Dermis microvascular lymphatic vessel endothelial cell (primary cell): ENCODE measurements at regions not wholly inside any gene's neighbourhood (a gene's known extent, or its start where the extent isn't known, plus 50 kb on each side); places are given as distances from the start of the nearest gene placed in this dataset.
A peak's percentile ranks its signal among the peaks of the same experiment; 100 is the strongest.
"Not testable (repeated sequence)": the region's sequence is repeated elsewhere in the genome, so short reads cannot be mapped to it uniquely, and the experiment has no call there.

Experiments
- DNase-seq, 2 donors: peaks; one replicate each; pipeline versions ENCODE4 v3.0.0 to v3.0.0-alpha.2; 2010; ENCODE audit warnings: low read depth in 2 of 2

DNA sequence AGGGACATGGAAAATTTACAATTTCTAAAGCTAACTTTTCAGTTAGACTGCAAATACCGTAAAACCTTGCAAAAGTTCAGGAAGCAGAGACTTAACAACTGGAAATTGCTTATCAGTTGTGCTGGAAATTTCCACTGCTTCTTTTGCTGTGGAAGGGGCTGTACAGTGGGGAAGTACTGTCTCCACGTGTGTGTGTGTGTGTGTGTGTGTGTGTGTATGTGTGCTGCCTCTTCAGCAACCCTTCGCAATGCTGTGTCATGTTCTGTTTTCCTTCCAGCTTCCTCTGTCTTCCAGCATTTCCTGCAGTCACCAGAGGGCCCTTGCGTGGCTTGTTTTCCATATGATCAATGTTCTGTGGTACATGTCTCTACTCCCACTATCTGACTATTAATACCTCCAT is 87.5 kb upstream of the RANBP3L start:
- DNase-seq: peak in 1 of 2 donors; percentile 10

DNA sequence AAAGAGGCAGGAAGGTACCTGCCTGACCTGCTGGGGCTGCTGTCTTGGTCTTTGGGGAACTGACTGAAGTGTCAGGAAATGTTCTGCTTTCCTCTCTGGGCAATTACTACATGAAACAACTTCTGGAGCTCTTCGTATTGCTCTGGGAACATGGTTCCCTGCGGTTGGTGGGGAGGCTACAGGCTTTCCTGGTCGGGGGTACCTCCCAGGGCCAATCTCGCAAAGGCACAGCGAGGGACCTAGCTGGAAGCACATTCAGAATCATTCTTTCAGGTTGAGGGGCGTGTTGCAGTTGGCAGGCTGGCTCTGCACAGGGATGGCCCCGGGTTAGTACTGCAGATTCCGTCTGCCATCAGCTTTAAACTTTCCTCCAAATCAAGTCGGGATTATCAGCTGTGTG is 88.9 kb upstream of the RANBP3L start:
- no peak for DNase-seq

DNA sequence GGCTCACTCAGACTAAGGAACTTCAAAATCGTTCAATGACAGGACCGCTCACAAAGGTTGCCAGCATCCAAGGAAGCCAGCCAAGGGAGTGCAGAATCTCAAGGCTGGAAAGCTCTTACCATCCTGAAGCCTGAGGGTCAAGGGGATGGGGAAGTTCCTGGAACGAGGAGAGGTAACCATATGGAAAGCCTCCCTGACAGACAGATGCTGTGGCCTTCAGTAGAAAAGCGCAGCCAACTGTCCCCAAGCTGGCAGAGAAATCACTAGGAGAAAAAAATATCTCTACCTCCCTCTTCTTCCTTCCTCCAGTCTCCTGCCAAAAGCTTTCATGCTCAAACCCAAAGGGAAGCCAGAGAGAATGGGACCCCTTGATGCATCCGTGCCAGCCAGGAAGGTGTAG is 90.5 kb upstream of the RANBP3L start:
- no peak for DNase-seq

DNA sequence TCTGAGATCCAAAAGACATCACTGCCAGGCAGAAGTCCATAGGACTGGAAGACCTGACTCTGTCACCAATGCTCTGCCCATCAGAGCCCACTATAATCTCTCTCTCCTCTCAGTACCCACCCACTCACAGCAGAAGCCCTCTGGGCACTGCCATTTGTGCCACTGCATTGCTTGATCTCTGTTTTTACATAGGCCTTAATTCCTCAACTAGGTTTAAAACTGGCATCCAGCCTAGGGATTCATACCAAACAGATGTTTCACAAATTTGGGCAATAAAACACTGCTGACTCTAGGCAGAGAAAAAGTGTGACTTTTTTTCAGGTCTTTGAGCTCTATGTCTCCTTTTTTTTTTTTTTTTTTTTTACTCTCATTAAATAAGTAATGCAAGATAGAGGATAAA is 91.1 kb upstream of the RANBP3L start:
- DNase-seq: no peak

DNA sequence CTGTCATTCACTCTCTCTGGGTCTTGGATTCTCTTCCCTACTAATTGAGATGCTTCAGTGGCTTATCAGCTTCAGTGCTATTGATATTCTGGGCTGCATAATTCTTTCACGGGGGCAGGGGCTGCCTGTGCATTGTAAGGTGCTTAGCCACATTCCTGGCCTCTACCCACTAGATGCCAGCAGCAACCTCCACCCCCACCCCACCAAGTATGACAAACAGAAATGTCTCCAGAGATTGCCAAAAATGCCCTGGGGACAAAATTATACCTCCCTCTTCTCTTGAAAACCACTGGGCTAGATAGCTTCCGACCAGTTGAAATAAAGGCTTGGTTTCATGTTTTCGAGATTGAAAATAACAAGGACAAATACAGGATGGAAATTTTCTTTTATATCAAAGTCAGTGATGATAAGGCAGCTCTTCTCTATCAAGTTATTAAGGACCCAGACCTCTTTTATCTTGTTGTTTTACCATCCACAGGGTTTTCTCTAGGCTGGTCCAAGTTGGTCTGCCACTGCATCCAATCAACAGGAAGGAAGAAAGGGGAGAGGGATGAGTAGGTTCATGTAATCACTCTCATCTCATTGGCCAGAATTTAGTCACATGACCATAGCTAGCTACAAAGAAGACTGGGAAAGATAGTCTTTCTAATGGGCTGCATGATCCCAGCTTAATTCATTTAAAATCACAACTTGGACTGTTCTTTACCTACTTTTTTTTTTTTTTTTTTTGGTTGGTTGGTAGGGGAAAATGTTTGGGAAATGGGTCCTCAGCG is 92.1 kb upstream of the RANBP3L start:
- no peak for DNase-seq

- no peak for DNase-seq
These were observed 93.6 kb upstream of the RANBP3L start for GRCh38 chr5:36395260-36395659.

- not testable (repeated sequence) for DNase-seq
These were observed 94.2 kb upstream of the RANBP3L start for GRCh38 chr5:36395947-36396346.

DNA sequence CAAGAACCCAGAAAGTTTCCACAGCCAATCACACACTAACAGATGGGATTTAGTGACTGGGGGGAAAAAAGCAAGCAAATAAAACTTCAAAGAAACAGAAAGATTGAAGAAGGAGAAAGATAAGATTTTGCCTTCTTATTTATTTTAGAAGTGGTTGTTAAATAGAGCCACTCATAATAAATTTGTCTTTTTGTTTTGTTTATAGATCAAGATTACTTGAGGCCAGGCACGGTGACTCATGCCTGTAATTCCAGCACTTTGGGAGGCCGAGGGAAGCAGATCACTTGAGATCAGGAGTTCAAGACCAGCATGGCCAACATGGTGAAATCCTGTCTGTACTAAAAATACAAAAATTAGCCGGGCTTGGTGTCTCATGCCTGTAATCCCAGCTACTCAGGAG is 94.9 kb upstream of the RANBP3L start:
- no peak for DNase-seq

DNA sequence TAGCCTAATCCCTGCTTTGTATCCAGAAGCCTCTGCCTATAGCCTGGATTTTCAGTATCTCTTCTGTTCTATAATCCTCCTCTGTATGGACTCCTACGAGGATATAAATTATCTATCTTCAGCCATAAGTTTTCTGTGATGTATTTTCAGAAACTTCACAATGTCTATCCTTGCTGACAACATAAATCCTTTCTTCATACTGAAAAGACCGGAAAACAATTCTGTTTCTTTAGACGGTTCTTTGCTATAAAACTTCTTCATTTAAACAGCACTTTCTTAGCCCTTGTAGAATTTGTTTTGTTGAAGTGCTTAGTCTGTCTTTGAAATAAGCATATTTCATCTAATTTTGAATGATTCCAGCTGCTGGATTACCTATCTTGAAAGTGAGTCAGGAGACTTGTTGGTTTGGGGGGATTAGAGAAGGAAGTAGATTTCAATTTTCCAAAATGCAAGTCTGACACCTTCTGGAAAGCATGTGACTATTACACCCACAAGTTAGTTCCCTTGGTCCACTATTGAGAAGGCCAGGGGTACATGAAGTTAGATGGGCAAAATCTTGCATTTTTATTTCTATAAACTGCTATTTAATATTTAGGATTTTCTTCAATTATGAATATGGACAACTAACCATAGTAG is 96.3 kb upstream of the RANBP3L start:
- peak in 1 of 2 donors; percentile 25 for DNase-seq

DNA sequence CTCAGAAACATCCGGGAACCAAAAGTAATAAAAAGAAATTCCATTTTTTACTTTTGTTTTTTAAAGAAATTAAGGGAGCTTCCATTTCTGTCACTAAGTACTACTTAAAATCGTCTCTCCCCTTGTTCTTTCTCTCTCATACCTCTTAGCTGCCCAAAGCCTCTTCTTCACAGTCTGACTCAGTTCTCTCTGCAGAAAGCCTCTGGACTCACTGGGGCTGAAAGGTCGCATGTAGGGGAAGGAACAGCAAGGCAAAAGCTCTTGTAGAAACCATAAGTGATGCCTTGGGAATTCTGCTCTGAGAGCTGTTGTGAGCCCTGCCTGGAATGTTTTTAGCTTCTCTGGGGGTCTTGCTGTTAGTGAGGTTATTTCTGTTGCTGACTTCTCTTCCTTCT is 100.8 kb upstream of the RANBP3L start:
- DNase-seq: no peak

GRCh38 chr5:36403632-36404311 is 102.1 kb upstream of the RANBP3L start:
- DNase-seq: no peak

- no peak for DNase-seq
These were observed 104.3 kb upstream of the RANBP3L start for GRCh38 chr5:36406023-36406422.

- DNase-seq: no peak
These were observed 105.7 kb upstream of the RANBP3L start for GRCh38 chr5:36407396-36407795.

DNA sequence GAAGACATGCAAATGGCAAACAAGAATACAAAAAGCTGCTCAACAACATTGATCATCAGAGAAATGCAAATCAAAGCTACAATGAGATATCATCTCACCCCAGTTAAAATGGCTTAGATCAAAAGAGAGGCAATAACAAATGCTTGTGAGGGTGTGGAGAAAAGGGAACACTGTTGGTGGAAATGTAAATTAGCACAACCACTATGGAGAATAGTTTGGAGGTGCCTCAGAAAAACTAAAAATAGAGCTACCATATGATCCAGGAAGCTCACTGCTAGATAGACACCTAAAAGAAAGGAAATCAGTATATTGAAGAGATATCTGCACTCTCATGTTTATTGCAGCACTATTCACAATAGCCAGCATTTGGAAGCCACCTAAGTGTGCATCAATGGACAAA is 108.0 kb upstream of the RANBP3L start:
- DNase-seq: not testable (repeated sequence)

GRCh38 chr5:36410672-36411071 is 109.0 kb upstream of the RANBP3L start:
- DNase-seq: not testable (repeated sequence)

DNA sequence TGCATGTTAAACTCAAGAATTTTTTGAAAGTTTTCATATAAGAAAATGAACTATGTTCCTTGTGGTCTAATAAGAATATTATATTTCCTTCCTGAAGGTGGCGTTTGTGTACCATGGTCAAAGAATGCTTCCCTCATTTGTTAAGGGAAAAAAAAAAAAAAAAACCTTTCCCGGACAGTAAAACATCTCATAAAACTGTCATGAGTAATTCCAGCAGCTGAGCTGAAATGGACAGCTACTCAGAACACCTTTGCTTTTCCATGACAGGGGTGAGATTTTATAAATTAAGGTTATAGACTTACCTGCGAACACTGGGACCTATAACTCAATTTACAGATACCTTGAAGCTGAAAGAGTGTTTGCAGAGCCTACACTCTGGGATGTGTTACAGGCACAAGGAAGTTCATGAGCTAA is 113.2 kb upstream of the RANBP3L start:
- DNase-seq: peak; percentile 32 to 50

- DNase-seq: no peak
These were observed 114.9 kb upstream of the RANBP3L start for GRCh38 chr5:36416605-36417004.

GRCh38 chr5:36417221-36417620 is 115.5 kb upstream of the RANBP3L start:
- DNase-seq: no peak

DNA sequence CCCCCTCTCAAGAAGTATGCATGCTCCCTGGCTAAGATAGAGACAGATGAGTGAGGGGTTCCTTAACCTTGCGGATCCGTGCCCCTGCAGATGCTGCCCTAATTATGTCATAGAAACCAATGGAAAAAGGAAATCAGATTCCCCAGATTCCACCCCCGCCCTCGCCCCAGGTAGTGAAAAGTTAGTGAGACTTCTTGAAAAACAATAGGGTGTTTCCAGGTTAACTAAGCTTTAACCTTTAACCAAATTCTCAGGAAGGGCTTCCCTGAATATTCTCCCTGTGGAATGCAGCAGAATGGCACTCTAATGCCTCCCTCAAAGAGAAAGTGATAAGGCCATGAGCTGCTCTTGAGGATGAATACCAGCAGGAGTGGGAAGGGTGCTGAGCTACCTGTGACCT is 116.0 kb upstream of the RANBP3L start:
- no peak for DNase-seq

DNA sequence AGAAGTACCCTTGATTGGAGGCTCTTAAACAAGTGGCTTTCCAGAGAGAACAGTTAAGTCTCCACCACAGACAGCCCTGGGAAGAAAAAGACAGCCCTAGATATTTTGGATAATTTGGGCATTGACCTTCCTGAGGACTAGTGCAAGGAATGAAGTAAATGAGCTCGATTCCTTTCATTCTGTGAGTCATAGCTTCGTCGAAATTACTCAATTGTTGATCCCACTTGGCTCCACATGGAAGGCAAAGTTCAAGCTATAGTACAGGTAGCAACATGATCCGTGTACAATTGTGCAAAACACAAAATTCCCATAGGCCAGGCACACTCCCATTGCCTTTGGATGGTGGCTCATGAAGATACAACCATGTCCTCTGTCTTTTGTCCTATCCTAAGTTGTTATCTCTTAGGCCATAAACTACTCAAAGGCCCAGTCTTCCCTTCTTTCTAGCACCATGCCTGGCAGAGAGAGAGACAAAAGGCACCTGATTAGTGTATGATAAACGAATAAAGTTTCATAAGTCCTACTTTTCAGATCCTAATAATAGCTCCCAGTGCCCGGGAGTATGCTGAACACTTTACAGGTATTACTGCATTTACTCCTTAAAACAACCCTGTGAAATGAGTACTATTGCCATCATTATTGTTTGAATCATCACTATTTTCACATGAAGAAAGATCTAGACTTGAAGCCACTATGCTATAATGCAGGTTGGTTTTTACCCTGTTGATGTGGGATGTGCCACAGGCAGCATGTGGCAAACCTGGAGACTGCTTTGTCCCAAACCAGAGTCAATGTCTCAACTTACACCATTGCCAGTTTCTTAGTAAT is 116.7 kb upstream of the RANBP3L start:
- DNase-seq: no peak

DNA sequence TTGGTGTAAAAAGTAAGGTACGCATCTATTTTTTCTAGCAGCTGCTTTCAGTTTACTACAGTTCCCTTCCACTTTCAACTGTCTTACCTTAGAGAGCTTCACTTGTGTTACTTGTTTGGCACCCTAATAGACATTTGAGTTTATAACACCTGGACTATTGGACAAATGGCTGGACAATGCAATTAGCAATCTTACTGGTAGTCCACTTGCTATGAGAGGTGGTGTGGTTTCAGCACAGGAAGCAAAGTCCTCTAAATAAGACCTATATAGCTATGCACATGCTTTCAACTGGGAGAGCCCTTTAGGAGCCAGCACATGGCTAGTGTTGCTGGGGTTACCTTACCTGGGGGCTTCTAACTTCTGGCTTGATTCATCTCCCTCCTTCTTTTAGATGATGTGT is 119.6 kb upstream of the RANBP3L start:
- DNase-seq: no peak

GRCh38 chr5:36422952-36423351 is 121.2 kb upstream of the RANBP3L start:
- DNase-seq: no peak
